ENCODE measurements at regions not wholly inside any gene's neighbourhood (a gene's known extent, or its start where the extent isn't known, plus 50 kb on each side); places are given as distances from the start of the nearest gene placed in this dataset.

DNA sequence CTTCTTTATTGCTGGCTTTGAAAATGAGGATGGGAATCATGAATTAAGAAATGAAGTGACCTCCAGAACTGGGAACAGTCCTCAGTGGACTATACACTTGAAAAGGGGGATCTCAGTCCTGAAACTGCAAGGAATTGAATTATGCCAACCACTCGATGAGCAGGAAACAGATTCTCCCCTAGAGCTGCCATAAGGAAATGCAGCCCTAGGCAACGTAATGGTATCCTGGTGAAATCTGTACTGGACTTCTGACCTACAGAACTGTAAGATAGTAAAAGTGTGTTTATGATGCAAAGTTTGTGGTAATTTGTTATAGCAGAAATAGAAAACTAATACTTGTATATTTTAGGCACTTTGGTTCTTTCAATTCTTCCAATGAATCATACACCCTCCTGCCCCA lies 236.4 kb upstream of the TAC1 start:
- 92% methylated on average over 2 of the region's 2 CpGs; no CpG with 5 or more reads in 1 of the 2 experiments for WGBS, 2 experiments (ENCODE audit: extremely low coverage in 1 of 2, insufficient coverage in 1 of 2, insufficient read length in 1 of 2, insufficient replicate concordance in 2 of 2, low coverage in 1 of 2, low lambda C conversion rate in 2 of 2, missing lambda C conversion rate in 1 of 2)
- H2BK20ac ChIP-seq (ENCODE audit: low read length): no peak overlapping the region
- H3K79me1 ChIP-seq (ENCODE audit: low read depth, low read length): no peaks in the 10 kb centered on the region
- DNase-seq (ENCODE audit: low read depth in 1 of 2, low spot score in 2 of 2) (no peak), FAIRE-seq (no peak)
- ChIA-PET POLR2A (ENCODE audit: partially characterized antibody) (no interaction called here), CTCF (ENCODE audit: partially characterized antibody) (no interaction called here)
- no peak overlapping the region for H3K4ac ChIP-seq (replicated peaks; ENCODE audit: insufficient read length, low read depth, low read length)
- no peak overlapping the region for H2BK5ac ChIP-seq (ENCODE audit: low read depth, low read length)
- H3K27me3 ChIP-seq (replicated peaks in 1 of 4; ENCODE audit: control insufficient read depth in 3 of 4, extremely low read depth in 1 of 4, insufficient read depth in 3 of 4, low read length in 3 of 4): no peaks in the 10 kb centered on the region
- H2BK12ac ChIP-seq (ENCODE audit: low read depth, low read length): no peak overlapping the region
- H2BK120ac ChIP-seq (replicated peaks; ENCODE audit: low read depth, low read length): no peak overlapping the region
- no peak overlapping the region for H3K9ac ChIP-seq (replicated peaks in 1 of 4; ENCODE audit: extremely low read depth in 1 of 4, low read depth in 3 of 4, low read length in 3 of 4)
- peaks cover 0 to 2% (median 0%) of the 10 kb centered on the region in 4 experiments; a peak in 1 of 7 replicates for H3K4me1 ChIP-seq (replicated peaks in 1 of 4; ENCODE audit: control insufficient read depth in 3 of 4, insufficient read depth in 4 of 4, low read length in 3 of 4)
- H3K23ac ChIP-seq (ENCODE audit: insufficient read length): no peak overlapping the region
- no peak overlapping the region for H3K27ac ChIP-seq (ENCODE audit: low read depth, low read length)
- no peak overlapping the region for H4K91ac ChIP-seq (replicated peaks; ENCODE audit: insufficient read length, low read length)
- H4K8ac ChIP-seq (ENCODE audit: extremely low read depth, insufficient read depth, low read length): no peak overlapping the region
- no peak overlapping the region for H2AFZ ChIP-seq (ENCODE audit: low read length)
- H3K14ac ChIP-seq (ENCODE audit: insufficient read length): no peak overlapping the region
- no peaks in the 10 kb centered on the region for H4K20me1 ChIP-seq (replicated peaks in 1 of 2; ENCODE audit: control insufficient read depth in 1 of 2, insufficient read depth in 2 of 2, low read length in 2 of 2)
- no peaks in the 10 kb centered on the region for H3K9me3 ChIP-seq (ENCODE audit: insufficient read depth in 2 of 2, low read depth in 1 of 2, low read length in 1 of 2)
- TF ChIP-seq TAF1 (IDR thresholded peaks at IDR 0.05; ENCODE audit: low read depth, low read length) (no peak), RXRA (IDR thresholded peaks at IDR 0.05; ENCODE audit: insufficient read depth, low read depth, low read length) (no peak), CTBP2 (IDR thresholded peaks at IDR 0.05; ENCODE audit: borderline replicate concordance, insufficient read depth, insufficient read length, low read length) (no peak), SAP30 (IDR thresholded peaks at IDR 0.05; ENCODE audit: insufficient read depth, insufficient replicate concordance, low read length) (no peak), CEBPB (IDR thresholded peaks at IDR 0.05; ENCODE audit: low read depth, low read length) (no peak), HDAC6 (IDR thresholded peaks at IDR 0.05; ENCODE audit: low read depth, low read length) (no peak), TCF12 (IDR thresholded peaks at IDR 0.05; ENCODE audit: low read depth, low read length) (no peak), SP2 (IDR thresholded peaks at IDR 0.05; ENCODE audit: low read length) (no peak), RNF2 (IDR thresholded peaks at IDR 0.05; ENCODE audit: borderline replicate concordance, low read depth, low read length, missing control alignments, poor library complexity, severe bottlenecking) (no peak), YY1 (IDR thresholded peaks at IDR 0.05; ENCODE audit: low read depth, low read length) (no peak), SIRT6 (IDR thresholded peaks at IDR 0.05; ENCODE audit: low read length) (no peak), SRF (IDR thresholded peaks at IDR 0.05; ENCODE audit: low read depth, low read length) (no peak)
- TF ChIP-seq, protein P1, sequence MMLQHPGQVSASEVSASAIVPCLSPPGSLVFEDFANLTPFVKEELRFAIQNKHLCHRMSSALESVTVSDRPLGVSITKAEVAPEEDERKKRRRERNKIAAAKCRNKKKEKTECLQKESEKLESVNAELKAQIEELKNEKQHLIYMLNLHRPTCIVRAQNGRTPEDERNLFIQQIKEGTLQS (IDR thresholded peaks at IDR 0.05; ENCODE audit: insufficient read depth, low read depth, low read length): no peak
- TF ChIP-seq, protein P2, sequence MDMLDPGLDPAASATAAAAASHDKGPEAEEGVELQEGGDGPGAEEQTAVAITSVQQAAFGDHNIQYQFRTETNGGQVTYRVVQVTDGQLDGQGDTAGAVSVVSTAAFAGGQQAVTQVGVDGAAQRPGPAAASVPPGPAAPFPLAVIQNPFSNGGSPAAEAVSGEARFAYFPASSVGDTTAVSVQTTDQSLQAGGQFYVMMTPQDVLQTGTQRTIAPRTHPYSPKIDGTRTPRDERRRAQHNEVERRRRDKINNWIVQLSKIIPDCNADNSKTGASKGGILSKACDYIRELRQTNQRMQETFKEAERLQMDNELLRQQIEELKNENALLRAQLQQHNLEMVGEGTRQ (IDR thresholded peaks at IDR 0.05; ENCODE audit: low read length): no peak
- H3K4me2 ChIP-seq (ENCODE audit: insufficient read depth in 1 of 2, low read depth in 2 of 2, low read length in 2 of 2): no peak overlapping the region
- H2AK5ac ChIP-seq (ENCODE audit: low read depth, low read length): no peak overlapping the region
- H4K5ac ChIP-seq (ENCODE audit: insufficient read length, low read depth, low read length): no peak overlapping the region
- no peak overlapping the region for H3K56ac ChIP-seq (replicated peaks; ENCODE audit: insufficient read length, low read depth, low read length)
- no peak overlapping the region for H3K4me3 ChIP-seq (ENCODE audit: extremely low read depth in 1 of 4, insufficient read depth in 2 of 4, low read depth in 3 of 4, low read length in 4 of 4)
- H3K23me2 ChIP-seq (ENCODE audit: low read depth, low read length): no peaks in the 10 kb centered on the region
- H3K36me3 ChIP-seq (ENCODE audit: control insufficient read depth in 2 of 4, insufficient read depth in 4 of 4, low read length in 3 of 4): no peaks in the 10 kb centered on the region
- H2BK15ac ChIP-seq (ENCODE audit: low read length): no peak overlapping the region
- no peak overlapping the region for H3K18ac ChIP-seq (ENCODE audit: extremely low read depth, low read length)
- no peaks in the 10 kb centered on the region for H3K79me2 ChIP-seq (ENCODE audit: control insufficient read depth in 1 of 2, insufficient read depth in 2 of 2, low read length in 2 of 2)
